GM19238 (cell line): ENCODE measurements at regions not wholly inside any gene's neighbourhood (a gene's known extent, or its start where the extent isn't known, plus 50 kb on each side); places are given as distances from the start of the nearest gene placed in this dataset.

Experiments
- DNase-seq: peaks from one replicate; pipeline ENCODE4 v3.0.0; 2011; ENCODE audit warnings: low spot score; ENCODE audit not compliant: insufficient read length

- no peak for DNase-seq
These were observed 156.4 kb downstream of the INSIG2 start for GRCh38 chr2:118244686-118245085.

GRCh38 chr2:118243031-118243430 is 154.8 kb downstream of the INSIG2 start:
- DNase-seq, result no peak

DNA sequence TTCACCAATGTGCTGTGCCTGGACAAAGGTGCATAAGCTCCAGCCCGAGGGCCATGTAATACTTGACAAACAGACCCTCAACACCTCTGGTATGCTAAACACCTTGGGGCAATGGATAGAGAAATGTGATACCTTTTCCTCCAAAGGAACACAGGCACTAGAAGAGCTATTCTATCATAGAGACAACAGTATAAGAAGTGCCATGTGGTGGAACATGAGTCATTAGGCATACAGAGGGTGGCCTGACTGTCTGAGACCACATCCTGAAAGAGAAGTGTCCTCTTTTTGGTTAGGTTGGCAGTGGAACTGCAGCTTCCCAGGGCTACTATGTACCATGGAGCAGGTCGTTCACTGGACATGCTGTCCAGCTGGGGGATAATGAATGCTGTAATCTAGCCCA is 153.9 kb downstream of the INSIG2 start:
- DNase-seq, result no peak

GRCh38 chr2:118241128-118241527 is 152.9 kb downstream of the INSIG2 start:
- DNase-seq, result no peak

GRCh38 chr2:118240276-118240675 is 152.0 kb downstream of the INSIG2 start:
- no peak for DNase-seq

- DNase-seq, result no peak
These were observed 151.0 kb downstream of the INSIG2 start for GRCh38 chr2:118239284-118239683.

GRCh38 chr2:118237451-118237850 is 149.2 kb downstream of the INSIG2 start:
- no peak for DNase-seq

GRCh38 chr2:118232796-118233195 is 144.5 kb downstream of the INSIG2 start:
- DNase-seq, result no peak

- no peak for DNase-seq
These were observed 144.1 kb downstream of the INSIG2 start for GRCh38 chr2:118232391-118232790.

DNA sequence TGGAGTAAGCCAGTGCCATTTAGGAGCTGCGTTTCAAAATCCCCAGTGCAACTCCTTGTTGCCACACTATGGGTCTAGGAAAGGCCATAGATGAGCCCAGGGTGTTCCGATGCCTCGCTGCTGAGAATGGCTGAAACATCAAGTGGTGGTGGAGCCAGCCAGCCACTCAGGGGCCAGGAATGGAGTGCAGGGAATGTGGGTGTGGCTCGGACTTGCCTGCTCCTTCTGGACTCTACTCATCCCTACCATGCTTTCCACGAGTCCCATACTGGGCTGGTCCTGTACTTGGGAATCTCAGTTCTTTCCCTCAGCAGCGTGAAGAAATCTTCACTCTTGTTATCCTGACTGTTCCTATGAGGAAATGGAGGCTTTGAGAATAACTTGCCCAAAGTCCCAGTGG is 143.5 kb downstream of the INSIG2 start:
- DNase-seq, result no peak

GRCh38 chr2:118227698-118228508 is 139.6 kb downstream of the INSIG2 start:
- no peak for DNase-seq

DNA sequence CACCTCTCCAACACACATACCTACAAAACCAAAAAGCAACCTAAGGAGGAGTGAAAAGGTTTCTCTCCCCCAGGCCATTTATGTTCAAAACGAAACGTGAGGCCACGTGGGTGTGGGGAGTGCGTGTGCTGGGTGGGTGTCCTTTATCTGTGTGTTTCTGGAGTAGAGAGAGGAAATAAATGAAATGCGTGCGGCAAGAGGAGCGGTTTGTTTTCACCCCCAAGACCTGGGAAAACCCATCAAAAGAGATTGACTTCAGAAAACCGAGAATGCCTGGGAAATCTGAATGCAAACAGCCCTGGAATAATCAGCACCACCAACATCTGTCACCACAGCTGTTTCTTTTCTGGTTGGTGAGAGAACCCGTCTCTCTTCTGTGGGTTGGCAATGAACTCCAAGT is 137.4 kb downstream of the INSIG2 start:
- no peak for DNase-seq

DNA sequence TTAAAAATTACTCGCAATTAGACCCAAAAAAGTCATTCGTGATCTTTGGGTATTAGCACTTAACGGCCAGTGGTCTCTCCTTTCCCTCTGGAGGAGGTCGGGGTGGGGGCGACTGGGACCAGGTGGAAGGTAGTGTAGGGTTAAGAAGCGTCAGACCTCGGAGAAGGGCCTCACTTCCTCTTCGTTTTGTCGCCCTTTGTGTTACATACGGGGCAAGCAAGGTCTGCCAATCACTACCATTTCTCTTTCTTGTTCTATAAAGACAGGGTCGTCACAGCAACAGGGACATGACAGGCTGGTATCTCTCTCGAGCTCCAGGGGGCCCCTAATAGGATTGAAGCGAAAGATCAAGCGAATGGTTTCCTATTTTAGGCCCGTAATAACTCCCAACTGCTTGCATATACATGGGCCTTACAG is 136.6 kb downstream of the INSIG2 start:
- no peak for DNase-seq

GRCh38 chr2:118223992-118224894 is 136.0 kb downstream of the INSIG2 start:
- peak; percentile 58 for DNase-seq

DNA sequence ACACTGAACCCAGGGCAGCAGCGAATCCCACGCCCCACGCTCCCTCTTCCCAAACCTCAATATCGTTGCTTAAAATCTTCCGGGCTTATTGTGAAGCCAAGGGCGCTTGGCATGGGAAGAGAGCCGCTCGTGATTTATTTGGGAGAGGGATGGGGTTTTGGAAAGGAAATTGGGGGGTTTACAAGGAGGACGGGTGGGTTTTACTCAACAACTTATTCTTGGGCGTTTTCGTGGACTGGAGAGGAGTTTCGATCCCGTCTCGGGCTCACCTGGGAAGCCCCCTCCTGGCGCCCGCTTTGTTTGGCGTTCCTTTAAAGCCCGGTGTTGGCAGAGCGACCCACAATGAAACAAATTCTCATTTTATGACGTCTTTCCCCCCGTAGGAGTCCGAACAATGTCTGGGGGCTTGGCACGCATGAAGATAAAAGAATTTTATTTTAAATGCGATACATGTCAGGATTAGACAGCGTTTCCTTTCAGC is 135.3 kb downstream of the INSIG2 start:
- no peak for DNase-seq

GRCh38 chr2:118222672-118223421 is 134.6 kb downstream of the INSIG2 start:
- DNase-seq, result no peak

GRCh38 chr2:118222273-118222594 is 134.0 kb downstream of the INSIG2 start:
- DNase-seq, result no peak

GRCh38 chr2:118221536-118222272 is 133.4 kb downstream of the INSIG2 start:
- DNase-seq, result peak; percentile 35

DNA sequence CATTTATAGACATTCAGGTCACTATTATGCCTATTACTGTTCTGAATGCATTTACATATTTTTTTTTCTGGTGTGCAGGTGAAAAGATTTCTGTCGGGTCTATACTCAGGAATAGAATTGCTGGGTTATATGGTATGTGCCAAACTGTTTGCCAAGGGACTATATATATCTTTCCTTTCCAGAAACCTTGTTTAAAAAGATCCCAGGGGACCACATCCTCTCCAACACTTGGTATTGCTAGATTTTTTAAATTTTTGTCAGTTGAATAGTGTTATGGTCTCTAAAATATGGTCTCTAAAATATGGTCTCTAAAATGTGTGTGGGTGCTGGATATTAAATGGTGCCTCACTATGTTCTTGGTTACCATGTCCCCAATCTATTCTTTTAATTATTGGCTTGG is 131.3 kb downstream of the INSIG2 start:
- DNase-seq, result no peak

DNA sequence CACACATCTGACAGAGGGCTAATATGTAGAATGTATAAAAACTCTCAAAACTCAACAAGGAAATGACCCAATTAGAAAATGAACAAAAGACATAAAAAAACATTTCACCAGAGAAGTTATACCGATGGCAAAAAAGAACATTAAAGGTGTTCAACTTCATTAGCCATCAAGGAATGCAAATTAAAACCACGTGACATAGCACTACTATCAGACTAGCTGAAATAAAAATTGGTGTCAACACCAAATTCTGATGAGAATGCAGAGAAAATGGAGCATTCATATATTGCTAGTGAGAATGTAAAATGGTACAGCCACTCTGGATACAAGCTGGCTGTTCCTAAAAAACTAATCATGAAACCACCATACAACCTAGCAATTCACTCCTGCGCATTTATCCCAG is 128.0 kb downstream of the INSIG2 start:
- no peak for DNase-seq

GRCh38 chr2:118209727-118210126 is 121.5 kb downstream of the INSIG2 start:
- no peak for DNase-seq
